ENCODE measurements at regions not wholly inside any gene's neighbourhood (a gene's known extent, or its start where the extent isn't known, plus 50 kb on each side); places are given as distances from the start of the nearest gene placed in this dataset.

DNA sequence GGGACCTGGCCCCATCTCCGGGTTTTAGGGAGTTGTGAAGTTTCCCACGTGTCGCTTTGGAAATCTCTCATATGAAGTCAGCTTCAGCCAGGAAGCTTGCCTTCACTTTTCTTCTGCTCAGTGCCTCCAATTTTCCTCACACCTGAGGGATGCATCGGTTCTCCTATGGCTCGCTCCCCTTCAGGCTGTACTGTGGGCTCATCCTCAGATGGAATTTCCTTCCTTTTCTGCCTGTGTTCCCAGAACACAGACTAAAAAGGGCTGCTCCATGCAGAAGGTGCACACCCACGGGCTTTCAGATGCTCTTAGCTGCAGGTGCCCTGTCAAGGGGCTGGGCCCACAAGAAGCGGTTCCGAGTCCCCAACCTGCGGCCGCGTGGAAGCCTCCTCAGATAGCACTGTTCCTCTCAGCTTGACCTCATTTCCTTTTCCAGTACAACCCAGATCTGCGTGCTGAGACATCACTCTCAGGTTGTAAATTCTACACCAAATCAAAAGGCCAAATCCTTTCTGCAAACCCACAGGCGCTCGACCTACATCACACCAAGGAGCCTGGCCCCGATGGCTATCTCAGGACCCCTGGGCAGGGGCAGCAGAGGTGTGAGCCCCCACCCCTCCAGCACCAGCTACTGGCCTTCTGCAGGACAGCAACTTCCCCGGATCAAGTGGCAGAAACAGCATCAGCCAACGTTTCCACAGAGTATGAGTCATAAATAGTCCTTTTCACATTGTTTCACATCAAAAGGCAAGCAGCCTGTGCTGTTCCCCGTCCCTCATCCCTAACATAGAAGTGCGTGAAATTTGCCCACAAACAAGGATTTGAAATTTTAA is 275.9 kb downstream of the ZNF536 start:
- Histone ChIP-seq H3K9ac (ENCODE audit: low read depth in 1 of 2, low read length in 2 of 2) (no peak overlapping the region), H3K4me3 (ENCODE audit: low read depth in 1 of 2, low read length in 2 of 2) (no peak overlapping the region), H3K9me3 (ENCODE audit: control insufficient read depth in 1 of 2, low read length in 2 of 2) (no peaks in the 10 kb centered on the region), H3K27ac (ENCODE audit: low read depth, low read length) (no peak overlapping the region), H3K27me3 (ENCODE audit: control insufficient read depth in 1 of 2, insufficient read depth in 2 of 2, low read length in 2 of 2) (peaks cover 0 to 4% of the 10 kb centered on the region in 2 donors), H3K36me3 (ENCODE audit: control insufficient read depth in 1 of 2, insufficient read depth in 2 of 2, low read length in 2 of 2) (no peaks in the 10 kb centered on the region), H3K4me1 (ENCODE audit: control insufficient read depth in 1 of 2, insufficient read depth in 2 of 2, low read length in 2 of 2) (no peaks in the 10 kb centered on the region)

DNA sequence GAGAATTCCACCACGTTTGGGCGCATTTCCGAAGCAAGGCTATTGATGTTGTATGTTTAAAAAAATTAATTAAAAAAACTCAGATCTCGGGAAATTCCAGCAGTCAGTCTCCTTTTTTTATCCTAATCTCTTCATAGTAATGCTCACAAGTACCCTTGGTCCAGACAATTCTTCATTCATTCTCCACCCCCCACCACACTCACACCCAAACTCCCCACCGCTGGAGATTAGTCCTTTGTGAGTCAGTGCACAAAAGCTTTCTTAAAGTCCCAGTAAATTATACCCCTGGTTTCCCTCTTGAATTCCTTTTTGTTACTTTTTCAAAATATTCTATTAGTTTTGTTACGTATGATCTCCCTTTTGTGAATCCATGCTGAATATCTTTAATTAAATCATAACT is 274.6 kb downstream of the ZNF536 start:
- H3K27ac ChIP-seq (ENCODE audit: low read depth, low read length), result no peak overlapping the region
- H3K9ac ChIP-seq (ENCODE audit: low read depth in 1 of 2, low read length in 2 of 2), result no peak overlapping the region
- H3K4me3 ChIP-seq (ENCODE audit: low read depth in 1 of 2, low read length in 2 of 2), result no peak overlapping the region
- H3K27me3 ChIP-seq (ENCODE audit: control insufficient read depth in 1 of 2, insufficient read depth in 2 of 2, low read length in 2 of 2), result peaks cover 0 to 4% of the 10 kb centered on the region in 2 donors
- no peaks in the 10 kb centered on the region for H3K36me3 ChIP-seq (ENCODE audit: control insufficient read depth in 1 of 2, insufficient read depth in 2 of 2, low read length in 2 of 2)
- no peaks in the 10 kb centered on the region for H3K9me3 ChIP-seq (ENCODE audit: control insufficient read depth in 1 of 2, low read length in 2 of 2)
- H3K4me1 ChIP-seq (ENCODE audit: control insufficient read depth in 1 of 2, insufficient read depth in 2 of 2, low read length in 2 of 2), result no peaks in the 10 kb centered on the region

DNA sequence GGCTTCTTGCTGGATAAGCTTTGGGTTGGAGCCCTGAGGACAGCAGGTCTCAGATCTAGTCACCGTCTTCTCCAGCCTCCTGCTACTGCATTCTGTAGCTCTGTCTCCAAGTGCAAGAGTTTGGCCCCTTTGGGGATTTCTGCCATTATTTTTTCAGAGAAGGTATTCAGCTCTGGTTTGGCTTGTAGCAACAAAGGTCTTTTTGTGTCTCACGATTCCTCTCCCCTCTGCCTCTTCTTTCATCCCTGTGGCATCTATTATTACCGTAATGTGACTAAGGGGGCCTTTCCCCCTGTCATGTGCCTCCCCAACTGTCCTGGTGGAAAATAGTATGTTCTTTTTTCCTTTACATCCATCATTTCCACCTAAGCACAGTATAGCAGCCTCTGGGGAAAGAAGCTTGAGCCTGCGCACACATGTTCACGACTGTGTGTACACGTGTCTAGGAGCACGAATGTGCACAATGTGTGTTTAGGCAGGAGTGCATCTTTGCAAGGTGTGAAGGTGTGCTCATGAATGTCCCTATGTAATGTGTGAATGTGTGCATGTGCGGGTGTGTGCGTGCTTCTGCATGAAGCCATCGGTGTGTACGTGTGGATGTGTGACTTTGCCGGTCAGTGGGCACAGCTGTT is 273.9 kb downstream of the ZNF536 start:
- Histone ChIP-seq H3K27ac (ENCODE audit: low read depth, low read length) (no peak overlapping the region), H3K4me3 (ENCODE audit: low read depth in 1 of 2, low read length in 2 of 2) (no peak overlapping the region), H3K9ac (ENCODE audit: low read depth in 1 of 2, low read length in 2 of 2) (no peak overlapping the region), H3K27me3 (ENCODE audit: control insufficient read depth in 1 of 2, insufficient read depth in 2 of 2, low read length in 2 of 2) (peaks cover 0 to 4% of the 10 kb centered on the region in 2 donors), H3K36me3 (ENCODE audit: control insufficient read depth in 1 of 2, insufficient read depth in 2 of 2, low read length in 2 of 2) (no peaks in the 10 kb centered on the region), H3K9me3 (ENCODE audit: control insufficient read depth in 1 of 2, low read length in 2 of 2) (no peaks in the 10 kb centered on the region), H3K4me1 (ENCODE audit: control insufficient read depth in 1 of 2, insufficient read depth in 2 of 2, low read length in 2 of 2) (no peaks in the 10 kb centered on the region)

DNA sequence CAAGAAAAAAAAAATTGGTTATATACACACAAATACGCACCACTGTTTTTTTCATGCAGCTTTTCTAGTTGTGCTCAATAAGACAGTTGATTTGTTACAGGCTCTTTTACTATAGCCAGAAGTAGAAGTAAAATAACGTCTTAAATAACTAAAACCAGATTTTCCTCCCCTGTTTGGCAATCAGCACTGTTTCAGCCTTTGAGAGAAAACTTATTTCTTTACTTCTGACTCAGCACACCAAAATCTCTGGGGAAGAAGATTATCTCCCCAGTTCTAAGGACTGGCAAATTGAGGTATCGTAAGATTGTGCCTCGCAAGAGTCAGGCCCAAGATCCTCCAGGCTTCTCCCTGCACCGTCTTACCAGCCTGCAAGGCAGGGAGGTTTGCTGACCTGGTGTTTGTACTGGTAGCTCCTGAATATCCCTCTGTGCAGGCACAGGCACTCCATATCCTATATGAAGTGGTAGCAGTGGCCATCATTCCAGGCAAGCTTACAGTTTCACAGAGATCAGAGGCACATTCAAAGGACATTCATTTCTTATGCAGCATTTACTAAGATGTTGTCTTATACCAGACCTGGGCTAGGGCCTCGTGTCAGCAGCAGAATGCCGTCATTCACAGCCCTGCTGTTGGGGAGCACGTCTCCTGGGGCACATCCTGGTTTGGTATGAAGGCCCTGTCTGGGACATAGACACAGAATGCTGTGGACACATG is 268.2 kb downstream of the ZNF536 start:
- no peak overlapping the region for H3K27ac ChIP-seq (ENCODE audit: low read depth, low read length)

DNA sequence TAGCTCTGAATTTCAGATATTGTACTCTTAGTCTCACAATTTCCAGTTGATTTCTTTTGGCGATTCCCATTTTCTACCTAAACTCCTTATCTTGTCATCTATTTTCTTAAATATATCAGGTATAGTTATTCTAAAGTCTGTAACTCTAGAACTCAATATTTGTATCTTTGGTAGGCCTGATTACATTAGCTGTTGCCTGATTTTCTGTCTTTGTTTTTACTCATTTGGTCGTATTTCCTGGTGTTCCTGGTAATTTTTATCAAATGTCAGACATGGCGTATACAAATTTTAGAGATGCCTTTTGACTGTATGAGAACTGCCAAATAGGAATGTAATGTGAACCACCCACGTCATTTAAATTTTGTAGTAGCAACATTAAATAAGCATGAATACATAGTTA is 266.7 kb downstream of the ZNF536 start:
- Histone ChIP-seq H3K4me1 (ENCODE audit: control insufficient read depth in 1 of 2, insufficient read depth in 2 of 2, low read length in 2 of 2) (no peaks in the 10 kb centered on the region), H3K36me3 (ENCODE audit: control insufficient read depth in 1 of 2, insufficient read depth in 2 of 2, low read length in 2 of 2) (no peaks in the 10 kb centered on the region), H3K27ac (ENCODE audit: low read depth, low read length) (no peak overlapping the region), H3K9me3 (ENCODE audit: control insufficient read depth in 1 of 2, low read length in 2 of 2) (no peaks in the 10 kb centered on the region), H3K9ac (ENCODE audit: low read depth in 1 of 2, low read length in 2 of 2) (no peak overlapping the region), H3K27me3 (ENCODE audit: control insufficient read depth in 1 of 2, insufficient read depth in 2 of 2, low read length in 2 of 2) (no peaks in the 10 kb centered on the region), H3K4me3 (ENCODE audit: low read depth in 1 of 2, low read length in 2 of 2) (no peak overlapping the region)

More for the DNA sequence above, 268.2 kb downstream of the ZNF536 start:
- H3K9ac ChIP-seq (ENCODE audit: low read depth in 1 of 2, low read length in 2 of 2), result no peak overlapping the region
- H3K9me3 ChIP-seq (ENCODE audit: control insufficient read depth in 1 of 2, low read length in 2 of 2), result no peaks in the 10 kb centered on the region
- no peaks in the 10 kb centered on the region for H3K27me3 ChIP-seq (ENCODE audit: control insufficient read depth in 1 of 2, insufficient read depth in 2 of 2, low read length in 2 of 2)
- no peaks in the 10 kb centered on the region for H3K4me1 ChIP-seq (ENCODE audit: control insufficient read depth in 1 of 2, insufficient read depth in 2 of 2, low read length in 2 of 2)
- H3K36me3 ChIP-seq (ENCODE audit: control insufficient read depth in 1 of 2, insufficient read depth in 2 of 2, low read length in 2 of 2), result no peaks in the 10 kb centered on the region
- no peak overlapping the region for H3K4me3 ChIP-seq (ENCODE audit: low read depth in 1 of 2, low read length in 2 of 2)

DNA sequence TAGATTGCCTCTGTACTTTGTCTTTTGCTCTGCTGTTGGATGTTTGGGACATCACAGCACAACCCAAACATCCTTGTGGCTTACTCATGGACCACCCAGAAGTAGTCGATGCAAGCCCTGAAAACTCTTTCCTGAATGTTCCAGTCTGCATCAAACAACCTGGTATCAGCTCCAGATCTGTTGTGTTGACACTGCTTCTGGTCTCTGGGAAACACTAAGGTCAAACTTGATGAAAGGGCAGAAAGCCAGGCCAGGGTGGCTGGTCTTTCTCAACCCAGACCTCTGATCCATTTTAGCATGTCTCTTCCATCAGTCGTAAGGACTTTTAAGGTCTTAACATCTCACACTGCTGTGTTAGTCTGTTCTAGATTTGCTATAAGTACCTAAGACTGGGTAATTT is 265.7 kb downstream of the ZNF536 start:
- H3K9me3 ChIP-seq (ENCODE audit: control insufficient read depth in 1 of 2, low read length in 2 of 2), result no peaks in the 10 kb centered on the region
- no peak overlapping the region for H3K9ac ChIP-seq (ENCODE audit: low read depth in 1 of 2, low read length in 2 of 2)
- H3K4me1 ChIP-seq (ENCODE audit: control insufficient read depth in 1 of 2, insufficient read depth in 2 of 2, low read length in 2 of 2), result no peaks in the 10 kb centered on the region
- no peaks in the 10 kb centered on the region for H3K27me3 ChIP-seq (ENCODE audit: control insufficient read depth in 1 of 2, insufficient read depth in 2 of 2, low read length in 2 of 2)
- no peak overlapping the region for H3K4me3 ChIP-seq (ENCODE audit: low read depth in 1 of 2, low read length in 2 of 2)
- H3K27ac ChIP-seq (ENCODE audit: low read depth, low read length), result no peak overlapping the region
- no peaks in the 10 kb centered on the region for H3K36me3 ChIP-seq (ENCODE audit: control insufficient read depth in 1 of 2, insufficient read depth in 2 of 2, low read length in 2 of 2)

DNA sequence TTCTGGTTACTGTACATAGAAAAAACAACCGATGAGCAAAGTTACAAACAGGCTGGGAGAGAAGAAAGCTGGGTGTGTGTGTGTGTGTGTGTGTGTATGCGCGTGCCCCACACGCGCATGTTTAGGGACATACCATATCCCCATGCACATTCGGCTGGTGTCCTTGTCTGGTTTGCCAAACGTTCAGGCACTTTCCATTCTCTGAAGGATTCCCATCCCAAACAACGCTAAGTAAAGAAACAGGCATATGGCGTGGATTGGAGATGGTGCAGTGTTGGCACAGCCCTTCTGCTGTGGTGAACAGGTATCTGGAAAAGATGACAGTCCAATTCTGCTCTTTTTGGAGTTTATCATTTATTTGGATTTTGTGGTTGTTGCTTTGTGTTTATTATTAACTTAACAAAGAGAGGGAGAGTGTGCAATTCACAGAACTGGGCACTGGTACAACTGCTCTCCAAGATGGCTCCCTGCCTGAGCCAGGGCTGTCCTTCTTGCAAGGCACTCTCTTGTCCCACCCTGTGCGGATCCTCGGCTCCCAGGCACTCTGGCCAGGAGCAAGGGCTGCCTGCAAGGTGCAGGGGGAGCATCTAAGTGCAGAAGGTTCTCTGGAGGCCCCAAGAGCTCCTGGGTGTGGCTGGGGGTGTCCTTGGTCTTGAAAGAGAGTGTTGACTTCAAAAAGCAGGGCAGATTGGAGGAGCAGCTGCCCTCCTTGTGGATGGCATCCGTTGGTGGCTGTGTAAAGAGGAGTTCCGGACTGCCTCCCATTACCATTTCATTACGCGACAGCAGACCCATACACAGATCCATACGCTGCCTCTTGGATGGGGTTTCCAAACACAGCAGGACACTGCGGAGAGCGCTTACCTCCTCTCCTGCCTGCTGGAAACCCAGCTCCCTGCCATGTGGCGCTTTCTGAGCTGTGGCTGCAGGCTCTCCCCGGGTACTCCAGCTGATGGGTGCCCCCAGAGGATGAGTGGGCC is 263.1 kb downstream of the ZNF536 start:
- no peaks in the 10 kb centered on the region for H3K27me3 ChIP-seq (ENCODE audit: control insufficient read depth in 1 of 2, insufficient read depth in 2 of 2, low read length in 2 of 2)
- no peaks in the 10 kb centered on the region for H3K4me1 ChIP-seq (ENCODE audit: control insufficient read depth in 1 of 2, insufficient read depth in 2 of 2, low read length in 2 of 2)
- H3K4me3 ChIP-seq (ENCODE audit: low read depth in 1 of 2, low read length in 2 of 2), result no peak overlapping the region
- no peak overlapping the region for H3K9ac ChIP-seq (ENCODE audit: low read depth in 1 of 2, low read length in 2 of 2)
- H3K27ac ChIP-seq (ENCODE audit: low read depth, low read length), result no peak overlapping the region
- no peaks in the 10 kb centered on the region for H3K36me3 ChIP-seq (ENCODE audit: control insufficient read depth in 1 of 2, insufficient read depth in 2 of 2, low read length in 2 of 2)
- H3K9me3 ChIP-seq (ENCODE audit: control insufficient read depth in 1 of 2, low read length in 2 of 2), result no peaks in the 10 kb centered on the region

DNA sequence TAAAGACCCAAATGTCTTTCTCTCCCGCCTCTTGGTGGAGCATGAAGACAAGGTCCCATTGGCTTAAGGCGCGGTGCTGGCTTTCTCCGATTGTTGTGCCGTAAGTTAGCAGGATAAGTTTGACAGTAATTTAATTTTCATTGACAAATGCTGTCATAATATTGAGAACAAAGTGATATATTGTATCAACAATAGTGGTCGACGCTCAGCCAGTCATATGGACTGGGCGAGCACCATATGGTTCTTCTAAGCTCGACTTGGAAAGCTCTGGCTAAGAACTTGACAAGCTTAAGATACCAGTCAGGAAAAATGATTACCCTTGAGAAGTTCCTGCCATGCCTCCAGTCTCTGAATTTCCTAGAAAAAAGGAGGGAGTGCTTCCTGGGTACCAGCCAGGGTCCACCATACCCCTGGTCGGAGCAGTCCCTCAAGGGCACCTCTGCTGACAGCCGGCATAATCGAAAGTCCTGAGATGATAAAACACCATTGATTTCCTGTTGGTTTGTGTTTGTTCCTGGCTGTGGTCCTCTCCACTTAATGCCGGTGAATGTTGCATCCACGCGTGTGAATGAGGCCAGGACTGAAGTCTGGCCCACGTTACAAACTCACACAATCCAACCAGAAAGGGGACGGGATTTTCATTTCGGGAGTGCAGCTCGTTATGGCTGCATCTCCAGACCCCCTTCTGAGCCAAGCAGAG is 262.1 kb downstream of the ZNF536 start:
- Histone ChIP-seq H3K9me3 (ENCODE audit: control insufficient read depth in 1 of 2, low read length in 2 of 2) (no peaks in the 10 kb centered on the region), H3K4me1 (ENCODE audit: control insufficient read depth in 1 of 2, insufficient read depth in 2 of 2, low read length in 2 of 2) (no peaks in the 10 kb centered on the region), H3K9ac (ENCODE audit: low read depth in 1 of 2, low read length in 2 of 2) (no peak overlapping the region), H3K4me3 (ENCODE audit: low read depth in 1 of 2, low read length in 2 of 2) (no peak overlapping the region), H3K36me3 (ENCODE audit: control insufficient read depth in 1 of 2, insufficient read depth in 2 of 2, low read length in 2 of 2) (no peaks in the 10 kb centered on the region), H3K27ac (ENCODE audit: low read depth, low read length) (no peak overlapping the region), H3K27me3 (ENCODE audit: control insufficient read depth in 1 of 2, insufficient read depth in 2 of 2, low read length in 2 of 2) (no peaks in the 10 kb centered on the region)

DNA sequence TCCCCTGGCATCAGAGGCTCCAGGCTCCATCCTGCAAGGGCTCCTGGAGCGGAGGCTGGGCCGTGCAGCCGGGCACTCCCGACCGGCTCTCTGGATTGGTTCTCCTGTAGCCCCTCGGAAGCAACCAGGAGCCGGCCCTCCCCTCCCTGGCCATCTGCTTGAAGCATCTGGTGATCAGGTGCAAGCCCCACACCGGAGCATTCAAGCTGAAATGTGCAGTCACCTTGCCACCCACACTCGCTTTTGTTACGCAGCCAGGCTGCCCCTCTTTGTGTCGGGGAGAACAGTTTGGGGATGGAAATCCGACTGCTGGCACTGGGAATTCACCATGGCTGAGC is 258.8 kb downstream of the ZNF536 start:
- Histone ChIP-seq H3K9ac (ENCODE audit: low read depth in 1 of 2, low read length in 2 of 2) (no peak overlapping the region), H3K27me3 (ENCODE audit: control insufficient read depth in 1 of 2, insufficient read depth in 2 of 2, low read length in 2 of 2) (no peaks in the 10 kb centered on the region), H3K4me1 (ENCODE audit: control insufficient read depth in 1 of 2, insufficient read depth in 2 of 2, low read length in 2 of 2) (no peaks in the 10 kb centered on the region), H3K9me3 (ENCODE audit: control insufficient read depth in 1 of 2, low read length in 2 of 2) (no peaks in the 10 kb centered on the region), H3K27ac (ENCODE audit: low read depth, low read length) (no peak overlapping the region), H3K36me3 (ENCODE audit: control insufficient read depth in 1 of 2, insufficient read depth in 2 of 2, low read length in 2 of 2) (no peaks in the 10 kb centered on the region), H3K4me3 (ENCODE audit: low read depth in 1 of 2, low read length in 2 of 2) (no peak overlapping the region)
